Pancreas (tissue), 10 donors: ENCODE measurements at regions not wholly inside any gene's neighbourhood (a gene's known extent, or its start where the extent isn't known, plus 50 kb on each side); places are given as distances from the start of the nearest gene placed in this dataset.
"Not testable (repeated sequence)": the region's sequence is repeated elsewhere in the genome, so short reads cannot be mapped to it uniquely, and the experiment has no call there.

Source experiments
- ATAC-seq, 4 donors: fragments of 200-7000 bp; cut with Tn5 transposase; one replicate each; pipeline versions ENCODE4 v1.8.0 to v1.9.1; 2020; ENCODE audit warnings: mild to moderate bottlenecking in 4 of 4, moderate library complexity in 4 of 4
- DNase-seq, 6 donors: peaks; one replicate each; pipeline ENCODE4 v3.0.0-alpha.2; 2020
- FAIRE-seq: peaks from 2 replicates; lab custom pipeline; 2012; peaks lifted over from hg19 to GRCh38; lab: Jason Lieb, UNC
- H3K27ac ChIP-seq, 4 donors: fragments of 200-600 bp; sonication (generic); 1 replicate in 3 of 4; 2 replicates in 1 of 4; pipeline versions ENCODE4 v1.5.0 to v1.8.0; 2020
- H3K27me3 ChIP-seq, 4 donors: fragments of 200-600 bp; one replicate each; pipeline ENCODE4 v1.8.0; 2021
- H3K36me3 ChIP-seq, 3 donors: fragments of 200-600 bp; sonication (generic) in 1 of 3; one replicate each; pipeline versions ENCODE4 v1.5.0 to v1.8.0; 2020 to 2021
- H3K4me1 ChIP-seq, 3 donors: fragments of 200-600 bp; one replicate each; pipeline ENCODE4 v1.8.0; 2021
- H3K4me3 ChIP-seq, 4 donors: fragments of 200-600 bp; sonication (generic) in 2 of 4; one replicate each; pipeline versions ENCODE4 v1.5.0 to v1.8.0; 2020 to 2021
- H3K9me3 ChIP-seq, 4 donors: fragments of 200-600 bp; one replicate each; pipeline ENCODE4 v1.8.0; 2021
- WGBS, 2 donors: extraction: QIAGEN DNeasy Blood & Tissue Kit; methylation state at CpG; one replicate each; pipeline ENCODE4 v1.1.7; 2013; 5-methylcytosine and 5-hydroxymethylcytosine counted together
- intact Hi-C, 3 donors: fragments of 100-400 bp; cut with DNase I; formaldehyde crosslinking; loops; one replicate each; pipeline versions ENCODE4 v1.11.1 to v1.14.2; 2022
- TF ChIP-seq, protein P1 (sequence below), 4 donors: fragments of 200-600 bp; sonication (generic) in 3 of 4; IDR thresholded peaks; one replicate each; pipeline versions ENCODE4 v1.5.0 to v1.8.0; 2021; ENCODE audit warnings: antibody characterized with exemption in 4 of 4
- donor health status: healthy with polysubstance abuse.
- donor health status: DM: no; HTN: no; CAD: no; lungs with moderate emphysema.
- donor health status: DM: no; HTN: no; CAD: no.
- donor health status: control.
- donor health status: control.
- donor health status: Bipolar disorder and iron deficiency.
- donor health status: DM: yes; HTN: yes; CAD: no.
- donor health status: DM: no; HTN: no; CAD: no.
- donor health status: DM: no; HTN: no; CAD: no.
- donor health status: DM: yes; HTN: yes; CAD: no.

DNA sequence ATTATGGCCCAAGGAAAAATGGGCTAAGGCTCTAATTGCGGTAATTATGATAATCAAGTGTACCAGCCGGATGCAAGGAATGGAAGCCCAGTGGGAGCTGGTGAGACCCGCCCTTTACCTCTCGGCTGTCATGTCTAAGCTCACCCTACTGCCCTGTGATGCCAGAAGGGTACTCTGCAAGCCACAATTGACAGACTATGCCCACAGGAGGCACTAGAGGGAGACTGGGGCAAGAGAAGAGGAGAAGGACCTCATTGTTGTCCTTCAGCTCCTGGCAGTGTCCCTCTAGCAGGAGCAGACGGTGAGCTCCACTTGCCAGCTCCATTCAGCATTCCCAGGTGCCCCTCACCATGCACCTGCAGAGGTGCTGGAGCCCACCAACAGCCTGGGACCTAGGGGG, 141.8 kb downstream of the SMIM20 start:
- ATAC-seq: no peak
- no peak for DNase-seq
- no peak overlapping the region for H3K4me3 ChIP-seq
- no peaks in the 10 kb centered on the region for H3K9me3 ChIP-seq
- TF ChIP-seq, protein P1, sequence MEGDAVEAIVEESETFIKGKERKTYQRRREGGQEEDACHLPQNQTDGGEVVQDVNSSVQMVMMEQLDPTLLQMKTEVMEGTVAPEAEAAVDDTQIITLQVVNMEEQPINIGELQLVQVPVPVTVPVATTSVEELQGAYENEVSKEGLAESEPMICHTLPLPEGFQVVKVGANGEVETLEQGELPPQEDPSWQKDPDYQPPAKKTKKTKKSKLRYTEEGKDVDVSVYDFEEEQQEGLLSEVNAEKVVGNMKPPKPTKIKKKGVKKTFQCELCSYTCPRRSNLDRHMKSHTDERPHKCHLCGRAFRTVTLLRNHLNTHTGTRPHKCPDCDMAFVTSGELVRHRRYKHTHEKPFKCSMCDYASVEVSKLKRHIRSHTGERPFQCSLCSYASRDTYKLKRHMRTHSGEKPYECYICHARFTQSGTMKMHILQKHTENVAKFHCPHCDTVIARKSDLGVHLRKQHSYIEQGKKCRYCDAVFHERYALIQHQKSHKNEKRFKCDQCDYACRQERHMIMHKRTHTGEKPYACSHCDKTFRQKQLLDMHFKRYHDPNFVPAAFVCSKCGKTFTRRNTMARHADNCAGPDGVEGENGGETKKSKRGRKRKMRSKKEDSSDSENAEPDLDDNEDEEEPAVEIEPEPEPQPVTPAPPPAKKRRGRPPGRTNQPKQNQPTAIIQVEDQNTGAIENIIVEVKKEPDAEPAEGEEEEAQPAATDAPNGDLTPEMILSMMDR (IDR thresholded peaks at IDR 0.05): no peak
- intact Hi-C loops: no loop called here
- no peaks in the 10 kb centered on the region for H3K27me3 ChIP-seq
- 82 to 83% methylated on average over 5 of the region's 5 CpGs for WGBS, 2 donors
- no peaks in the 10 kb centered on the region for H3K36me3 ChIP-seq
- FAIRE-seq: no peak
- H3K4me1 ChIP-seq: no peaks in the 10 kb centered on the region
- no peak overlapping the region for H3K27ac ChIP-seq

GRCh38 chr4:26056406-26056805, 142.4 kb downstream of the SMIM20 start:
- ATAC-seq: no peak
- DNase-seq: no peak
- no peak for FAIRE-seq
- Histone ChIP-seq H3K27ac (no peak overlapping the region), H3K4me1 (no peaks in the 10 kb centered on the region), H3K36me3 (no peaks in the 10 kb centered on the region), H3K4me3 (no peak overlapping the region), H3K27me3 (no peaks in the 10 kb centered on the region), H3K9me3 (no peaks in the 10 kb centered on the region)
- 79% methylated on average over 7 of the region's 7 CpGs for WGBS, 2 donors
- intact Hi-C loops: no loop called here
- TF ChIP-seq, protein P1 (IDR thresholded peaks at IDR 0.05): no peak

- H3K27ac ChIP-seq, DNase-seq, H3K36me3 ChIP-seq, H3K27me3 ChIP-seq, H3K9me3 ChIP-seq, H3K4me3 ChIP-seq, FAIRE-seq, intact Hi-C loops, ATAC-seq, H3K4me1 ChIP-seq: not testable (repeated sequence)
- 91 to 99% methylated on average over 3 of the region's 3 CpGs for WGBS, 2 donors
Measured at GRCh38 chr4:26057839-26058238, 143.8 kb downstream of the SMIM20 start.

GRCh38 chr4:26058537-26058936, 144.5 kb downstream of the SMIM20 start:
- H3K9me3 ChIP-seq: no peaks in the 10 kb centered on the region
- ATAC-seq (peak; percentile 81 to 98 (median 91)), DNase-seq (peak; percentile 46 to 90 (median 74)), FAIRE-seq (no peak)
- TF ChIP-seq, protein P1 (IDR thresholded peaks at IDR 0.05): no peak
- H3K4me1 ChIP-seq: peaks cover 0 to 6% (median 0%) of the 10 kb centered on the region in 3 donors
- no peaks in the 10 kb centered on the region for H3K36me3 ChIP-seq
- intact Hi-C loops: no loop called here
- no peaks in the 10 kb centered on the region for H3K27me3 ChIP-seq
- H3K4me3 ChIP-seq: no peak overlapping the region
- WGBS, 2 donors: 11 to 15% methylated on average over 7 of the region's 7 CpGs
- H3K27ac ChIP-seq: no peak overlapping the region

- no peaks in the 10 kb centered on the region for H3K36me3 ChIP-seq
- WGBS, 2 donors: 91 to 93% methylated on average over 5 of the region's 5 CpGs
- ATAC-seq (no peak), DNase-seq (no peak), FAIRE-seq (no peak)
- peaks cover 0 to 6% (median 0%) of the 10 kb centered on the region in 3 donors for H3K4me1 ChIP-seq
- TF ChIP-seq, protein P1 (IDR thresholded peaks at IDR 0.05): no peak
- intact Hi-C loops: no loop called here
- no peaks in the 10 kb centered on the region for H3K27me3 ChIP-seq
- no peaks in the 10 kb centered on the region for H3K9me3 ChIP-seq
- H3K4me3 ChIP-seq: no peak overlapping the region
- no peak overlapping the region for H3K27ac ChIP-seq
Measured at GRCh38 chr4:26059391-26060154, 145.6 kb downstream of the SMIM20 start.
